ENCODE measurements at regions not wholly inside any gene's neighbourhood (a gene's known extent, or its start where the extent isn't known, plus 50 kb on each side); places are given as distances from the start of the nearest gene placed in this dataset.

GRCh38 chr12:28121899-28122655 is 68.2 kb upstream of the CCDC91 start:
- H3K27ac Mint-ChIP-seq (ENCODE audit: unreplicated experiment) = no peak overlapping the region
- no peak for DNase-seq (ENCODE audit: low spot score)
- H3K27me3 Mint-ChIP-seq (ENCODE audit: low read depth) = no peaks in the 10 kb centered on the region
- H3K9me3 Mint-ChIP-seq (ENCODE audit: low read depth) = peaks cover 2% of the 10 kb centered on the region
- H3K4me1 Mint-ChIP-seq (ENCODE audit: low read depth) = peaks cover 9% of the 10 kb centered on the region
- no peak overlapping the region for H3K4me3 Mint-ChIP-seq (ENCODE audit: unreplicated experiment)
- H3K36me3 Mint-ChIP-seq (ENCODE audit: low read depth) = no peaks in the 10 kb centered on the region
- no peak for TF ChIP-seq CTCF (IDR thresholded peaks at IDR 0.05)

GRCh38 chr12:28122756-28123155 is 67.5 kb upstream of the CCDC91 start:
- no peak for DNase-seq (ENCODE audit: low spot score)
- Mint-ChIP-seq H3K4me3 (ENCODE audit: unreplicated experiment) (no peak overlapping the region), H3K27ac (ENCODE audit: unreplicated experiment) (no peak overlapping the region), H3K4me1 (ENCODE audit: low read depth) (peaks cover 9% of the 10 kb centered on the region), H3K27me3 (ENCODE audit: low read depth) (no peaks in the 10 kb centered on the region), H3K9me3 (ENCODE audit: low read depth) (no peaks in the 10 kb centered on the region), H3K36me3 (ENCODE audit: low read depth) (no peaks in the 10 kb centered on the region)
- TF ChIP-seq CTCF (IDR thresholded peaks at IDR 0.05) = no peak

GRCh38 chr12:28127455-28127854 is 62.8 kb upstream of the CCDC91 start:
- Mint-ChIP-seq H3K27me3 (ENCODE audit: low read depth) (no peaks in the 10 kb centered on the region), H3K9me3 (ENCODE audit: low read depth) (no peaks in the 10 kb centered on the region), H3K36me3 (ENCODE audit: low read depth) (no peaks in the 10 kb centered on the region), H3K4me1 (ENCODE audit: low read depth) (peaks cover 29% of the 10 kb centered on the region), H3K27ac (ENCODE audit: unreplicated experiment) (no peak overlapping the region), H3K4me3 (ENCODE audit: unreplicated experiment) (no peak overlapping the region)
- TF ChIP-seq CTCF (IDR thresholded peaks at IDR 0.05) = no peak
- DNase-seq (ENCODE audit: low spot score) = no peak

- Mint-ChIP-seq H3K36me3 (ENCODE audit: low read depth) (no peaks in the 10 kb centered on the region), H3K4me1 (ENCODE audit: low read depth) (peaks cover 30% of the 10 kb centered on the region), H3K4me3 (ENCODE audit: unreplicated experiment) (no peak overlapping the region), H3K27me3 (ENCODE audit: low read depth) (no peaks in the 10 kb centered on the region), H3K9me3 (ENCODE audit: low read depth) (no peaks in the 10 kb centered on the region), H3K27ac (ENCODE audit: unreplicated experiment) (no peak overlapping the region)
- no peak for TF ChIP-seq CTCF (IDR thresholded peaks at IDR 0.05)
- no peak for DNase-seq (ENCODE audit: low spot score)
Observed at GRCh38 chr12:28129031-28129430, 61.2 kb upstream of the CCDC91 start.

GRCh38 chr12:28130234-28130624 is 60.0 kb upstream of the CCDC91 start:
- no peak for TF ChIP-seq CTCF (IDR thresholded peaks at IDR 0.05)
- Mint-ChIP-seq H3K4me3 (ENCODE audit: unreplicated experiment) (no peak overlapping the region), H3K27me3 (ENCODE audit: low read depth) (no peaks in the 10 kb centered on the region), H3K4me1 (ENCODE audit: low read depth) (peaks cover 25% of the 10 kb centered on the region), H3K36me3 (ENCODE audit: low read depth) (no peaks in the 10 kb centered on the region), H3K27ac (ENCODE audit: unreplicated experiment) (peak overlapping the region; percentile 97), H3K9me3 (ENCODE audit: low read depth) (no peaks in the 10 kb centered on the region)
- no peak for DNase-seq (ENCODE audit: low spot score)

All from chondrocyte (in vitro differentiated cells).